ENCODE measurements at regions not wholly inside any gene's neighbourhood (a gene's known extent, or its start where the extent isn't known, plus 50 kb on each side); places are given as distances from the start of the nearest gene placed in this dataset.

DNA sequence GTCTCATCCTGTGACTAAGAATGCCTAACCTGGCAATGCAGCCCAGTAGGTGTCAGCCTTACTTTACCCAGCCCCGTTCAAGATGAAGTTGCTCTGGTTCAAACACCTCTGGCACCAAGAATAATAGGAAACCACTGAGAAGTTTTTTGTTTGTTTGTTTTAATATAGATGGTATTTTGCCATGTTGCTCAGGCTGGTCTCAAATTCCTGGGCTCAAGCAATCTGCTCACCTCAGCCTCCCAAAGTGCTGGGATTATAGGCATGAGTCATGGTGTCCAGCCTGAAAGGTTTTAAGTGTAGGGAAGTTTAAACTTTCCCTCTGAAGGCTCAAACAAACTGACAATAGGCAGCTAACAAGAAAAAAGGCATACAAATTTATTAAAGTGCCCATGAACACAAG, 51.2 kb upstream of the ABCC4 start:
- no peak for TF ChIP-seq JUND (IDR thresholded peaks at IDR 0.05; ENCODE audit: low read depth)
- in situ Hi-C loops (cut with HindIII; ENCODE audit: low pct_unique_long_range_greater_than_20kb, low sequenced_read_pairs), result no loop called here
- DNase-seq (ENCODE audit: low read depth in 1 of 2, low spot score in 1 of 2), result no peak

GRCh38 chr13:95354156-95354555, 52.9 kb upstream of the ABCC4 start:
- no peak for TF ChIP-seq JUND (IDR thresholded peaks at IDR 0.05; ENCODE audit: low read depth)
- DNase-seq (ENCODE audit: low read depth in 1 of 2, low spot score in 1 of 2), result no peak
- in situ Hi-C loops (cut with HindIII; ENCODE audit: low pct_unique_long_range_greater_than_20kb, low sequenced_read_pairs), result no loop called here

- TF ChIP-seq JUND (IDR thresholded peaks at IDR 0.05; ENCODE audit: low read depth), result no peak
- no peak for DNase-seq (ENCODE audit: low read depth in 1 of 2, low spot score in 1 of 2)
- in situ Hi-C loops (cut with HindIII; ENCODE audit: low pct_unique_long_range_greater_than_20kb, low sequenced_read_pairs), result no loop called here
These were observed 53.6 kb upstream of the ABCC4 start for GRCh38 chr13:95354680-95355487.

- TF ChIP-seq JUND (IDR thresholded peaks at IDR 0.05; ENCODE audit: low read depth), result no peak
- in situ Hi-C loops (cut with HindIII; ENCODE audit: low pct_unique_long_range_greater_than_20kb, low sequenced_read_pairs), result no loop called here
- no peak for DNase-seq (ENCODE audit: low read depth in 1 of 2, low spot score in 1 of 2)
These were observed 54.2 kb upstream of the ABCC4 start for GRCh38 chr13:95355494-95355893.

DNA sequence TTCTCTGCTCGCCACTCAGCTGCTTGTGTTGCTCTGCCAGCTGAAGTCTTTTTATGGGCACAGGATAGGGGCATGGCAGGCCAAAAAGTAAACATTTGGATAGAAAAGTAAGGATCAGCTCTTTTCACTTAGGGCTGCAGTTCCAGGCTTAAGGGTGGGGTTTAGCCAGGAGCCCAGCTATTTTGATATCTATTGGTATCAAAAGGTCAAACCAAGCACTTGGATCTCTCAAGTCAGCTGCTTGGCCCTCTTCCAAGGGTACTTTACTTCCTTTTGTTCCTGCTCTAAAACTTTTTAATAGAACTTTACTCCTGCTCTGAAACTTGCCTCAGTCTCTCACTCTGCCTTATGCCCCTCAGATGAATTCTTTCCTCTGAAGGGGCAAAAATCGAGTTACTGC, 55.7 kb upstream of the ABCC4 start:
- no peak for DNase-seq (ENCODE audit: low read depth in 1 of 2, low spot score in 1 of 2)
- in situ Hi-C loops (cut with HindIII; ENCODE audit: low pct_unique_long_range_greater_than_20kb, low sequenced_read_pairs), result no loop called here
- TF ChIP-seq JUND (IDR thresholded peaks at IDR 0.05; ENCODE audit: low read depth), result no peak

DNA sequence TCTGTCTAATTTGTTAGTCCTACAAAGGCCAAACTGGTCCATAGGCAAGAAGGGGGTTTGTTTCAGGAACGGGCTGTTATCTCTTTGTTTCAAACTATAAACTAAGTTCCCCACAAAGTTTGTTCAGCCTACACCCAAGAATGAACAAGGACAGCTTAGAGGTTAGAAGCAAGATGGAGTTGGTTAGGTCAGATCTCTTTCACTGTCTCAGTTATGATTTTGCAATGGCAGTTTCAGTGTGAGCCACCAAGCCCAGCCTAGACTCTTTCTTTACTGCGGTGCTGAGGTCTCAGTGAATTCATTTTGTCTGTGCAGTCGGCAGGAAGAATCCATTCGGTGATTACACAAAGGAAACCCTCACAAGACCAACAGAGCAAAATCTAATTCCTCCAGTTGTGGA, 56.6 kb upstream of the ABCC4 start:
- TF ChIP-seq JUND (IDR thresholded peaks at IDR 0.05; ENCODE audit: low read depth), result no peak
- DNase-seq (ENCODE audit: low read depth in 1 of 2, low spot score in 1 of 2), result no peak
- in situ Hi-C loops (cut with HindIII; ENCODE audit: low pct_unique_long_range_greater_than_20kb, low sequenced_read_pairs), result no loop called here

DNA sequence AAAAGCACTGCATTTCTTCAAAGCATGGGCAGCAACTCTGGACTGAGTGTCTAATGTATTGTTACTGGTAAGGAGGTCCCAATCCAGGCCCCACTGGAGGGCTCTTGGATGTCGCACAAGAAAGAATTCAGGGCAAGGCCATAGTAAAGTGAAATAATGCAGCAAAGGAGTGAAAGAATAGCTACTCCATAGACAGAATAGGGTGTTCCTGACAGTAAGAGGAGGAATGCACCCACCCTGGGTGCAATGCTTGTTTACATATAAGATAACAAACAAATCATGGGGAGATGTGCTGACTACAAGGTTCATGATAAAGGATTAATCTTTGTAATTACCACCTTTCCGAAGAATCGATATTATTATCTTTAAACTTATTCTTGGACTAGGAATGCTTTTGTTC, 58.8 kb upstream of the ABCC4 start:
- in situ Hi-C loops (cut with HindIII; ENCODE audit: low pct_unique_long_range_greater_than_20kb, low sequenced_read_pairs), result no loop called here
- TF ChIP-seq JUND (IDR thresholded peaks at IDR 0.05; ENCODE audit: low read depth), result no peak
- no peak for DNase-seq (ENCODE audit: low read depth in 1 of 2, low spot score in 1 of 2)

DNA sequence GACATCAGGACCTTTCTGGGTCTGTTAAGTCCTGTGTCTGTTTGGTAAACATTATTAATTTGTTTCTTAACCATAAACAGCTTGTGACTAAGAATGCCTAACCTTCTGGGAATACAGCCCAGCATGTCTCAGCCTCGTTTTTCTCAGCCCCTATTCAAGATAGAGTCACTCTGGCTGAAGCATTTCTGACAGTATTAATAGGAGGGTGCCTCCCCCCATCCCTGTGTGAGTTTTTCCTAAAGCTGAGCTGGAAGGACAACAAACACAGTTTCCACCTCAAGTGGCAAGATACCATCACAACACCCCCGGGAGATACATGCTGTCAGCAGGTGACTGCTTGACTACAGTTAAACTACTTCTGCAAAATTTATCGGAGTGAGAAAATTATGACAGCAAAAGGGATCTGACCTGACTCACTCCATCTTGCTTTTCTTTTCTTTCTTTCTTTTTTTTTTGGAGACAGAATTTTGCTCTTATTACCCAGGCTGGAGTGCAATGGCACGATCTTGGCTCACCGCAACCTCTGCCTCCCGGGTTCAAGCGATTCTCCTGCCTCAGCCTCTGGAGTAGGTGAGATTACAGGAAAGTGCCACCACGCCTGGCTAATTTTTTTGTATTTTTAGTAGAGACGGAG, 59.3 kb upstream of the ABCC4 start:
- no peak for TF ChIP-seq JUND (IDR thresholded peaks at IDR 0.05; ENCODE audit: low read depth)
- no peak for DNase-seq (ENCODE audit: low read depth in 1 of 2, low spot score in 1 of 2)
- in situ Hi-C loops (cut with HindIII; ENCODE audit: low pct_unique_long_range_greater_than_20kb, low sequenced_read_pairs), result no loop called here

DNA sequence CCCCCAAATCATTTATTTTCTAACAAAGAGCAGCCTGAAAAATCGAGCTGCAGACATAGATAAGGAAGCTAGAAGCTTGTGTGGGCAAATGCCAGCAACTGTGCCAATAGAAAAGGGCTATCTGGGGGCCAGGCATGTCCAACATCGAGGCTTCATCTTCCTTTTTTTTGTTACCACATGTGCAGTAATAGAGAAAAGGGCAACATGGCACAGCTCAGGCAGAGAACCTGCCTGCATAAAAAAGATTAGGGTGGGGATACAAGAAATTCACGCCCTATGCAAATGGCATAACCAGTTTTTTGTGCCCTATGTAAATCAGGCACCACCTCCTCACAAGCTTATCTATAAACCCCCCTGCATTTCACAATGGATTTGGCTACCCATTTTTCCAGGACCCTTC, 60.4 kb upstream of the ABCC4 start:
- TF ChIP-seq JUND (IDR thresholded peaks at IDR 0.05; ENCODE audit: low read depth), result no peak
- no peak for DNase-seq (ENCODE audit: low read depth in 1 of 2, low spot score in 1 of 2)
- in situ Hi-C loops (cut with HindIII; ENCODE audit: low pct_unique_long_range_greater_than_20kb, low sequenced_read_pairs), result no loop called here

DNA sequence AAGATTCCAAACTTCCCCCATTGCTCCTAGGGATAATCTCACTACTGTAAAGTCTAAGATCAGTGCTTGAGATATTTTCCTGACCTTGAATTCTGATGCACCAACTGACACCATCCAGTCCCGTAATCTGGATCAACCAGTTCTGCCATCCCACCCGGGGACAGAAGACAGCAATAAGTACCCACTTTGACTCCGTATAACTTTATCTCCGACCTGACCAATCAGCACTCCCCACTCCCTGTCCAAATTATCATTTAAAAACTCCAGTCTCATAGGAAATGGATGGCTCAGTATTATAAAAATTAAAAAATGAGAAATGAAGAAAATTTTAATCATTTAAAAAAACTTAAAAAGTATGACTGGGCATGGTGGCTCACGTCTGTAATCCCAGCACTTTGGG, 61.4 kb upstream of the ABCC4 start:
- no peak for DNase-seq (ENCODE audit: low read depth in 1 of 2, low spot score in 1 of 2)
- TF ChIP-seq JUND (IDR thresholded peaks at IDR 0.05; ENCODE audit: low read depth), result no peak
- in situ Hi-C loops (cut with HindIII; ENCODE audit: low pct_unique_long_range_greater_than_20kb, low sequenced_read_pairs), result no loop called here

- TF ChIP-seq JUND (IDR thresholded peaks at IDR 0.05; ENCODE audit: low read depth), result no peak
- DNase-seq (ENCODE audit: low read depth in 1 of 2, low spot score in 1 of 2), result no peak
These were observed 66.1 kb upstream of the ABCC4 start for GRCh38 chr13:95367309-95367843.

GRCh38 chr13:95368998-95369397, 67.7 kb upstream of the ABCC4 start:
- DNase-seq (ENCODE audit: low read depth in 1 of 2, low spot score in 1 of 2), result no peak
- in situ Hi-C loops (cut with HindIII; ENCODE audit: low pct_unique_long_range_greater_than_20kb, low sequenced_read_pairs), result no loop called here
- TF ChIP-seq JUND (IDR thresholded peaks at IDR 0.05; ENCODE audit: low read depth), result no peak

More at GRCh38 chr13:95367309-95367843, 66.1 kb upstream of the ABCC4 start:
- in situ Hi-C loops (cut with HindIII; ENCODE audit: low pct_unique_long_range_greater_than_20kb, low sequenced_read_pairs), result no loop called here

DNA sequence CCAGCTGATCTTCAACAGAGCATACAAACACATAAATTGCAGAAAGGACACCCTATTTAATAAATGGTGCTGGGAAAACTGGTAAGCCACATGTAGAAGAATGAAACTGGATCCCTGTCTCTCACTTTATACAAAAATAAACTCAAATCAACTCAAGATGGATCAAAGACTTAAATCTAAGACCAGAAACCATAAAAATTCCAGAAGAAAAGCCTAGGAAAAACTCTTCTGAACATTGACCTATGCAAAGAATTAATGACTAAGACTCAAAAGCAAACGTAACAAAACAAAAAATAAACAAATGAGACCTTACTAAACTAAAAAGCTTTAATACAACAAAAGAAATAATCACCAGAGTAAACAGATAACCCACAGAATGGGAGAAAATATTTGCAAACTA, 74.5 kb upstream of the ABCC4 start:
- in situ Hi-C loops (cut with HindIII; ENCODE audit: low pct_unique_long_range_greater_than_20kb, low sequenced_read_pairs), result no loop called here
- no peak for TF ChIP-seq JUND (IDR thresholded peaks at IDR 0.05; ENCODE audit: low read depth)

More for the DNA sequence above, 74.5 kb upstream of the ABCC4 start:
- no peak for DNase-seq (ENCODE audit: low read depth in 1 of 2, low spot score in 1 of 2)

All from T47D (cell line).